ENCODE measurements at regions not wholly inside any gene's neighbourhood (a gene's known extent, or its start where the extent isn't known, plus 50 kb on each side); places are given as distances from the start of the nearest gene placed in this dataset.
"Not testable (repeated sequence)": the region's sequence is repeated elsewhere in the genome, so short reads cannot be mapped to it uniquely, and the experiment has no call there.

- TF ChIP-seq, protein P1, sequence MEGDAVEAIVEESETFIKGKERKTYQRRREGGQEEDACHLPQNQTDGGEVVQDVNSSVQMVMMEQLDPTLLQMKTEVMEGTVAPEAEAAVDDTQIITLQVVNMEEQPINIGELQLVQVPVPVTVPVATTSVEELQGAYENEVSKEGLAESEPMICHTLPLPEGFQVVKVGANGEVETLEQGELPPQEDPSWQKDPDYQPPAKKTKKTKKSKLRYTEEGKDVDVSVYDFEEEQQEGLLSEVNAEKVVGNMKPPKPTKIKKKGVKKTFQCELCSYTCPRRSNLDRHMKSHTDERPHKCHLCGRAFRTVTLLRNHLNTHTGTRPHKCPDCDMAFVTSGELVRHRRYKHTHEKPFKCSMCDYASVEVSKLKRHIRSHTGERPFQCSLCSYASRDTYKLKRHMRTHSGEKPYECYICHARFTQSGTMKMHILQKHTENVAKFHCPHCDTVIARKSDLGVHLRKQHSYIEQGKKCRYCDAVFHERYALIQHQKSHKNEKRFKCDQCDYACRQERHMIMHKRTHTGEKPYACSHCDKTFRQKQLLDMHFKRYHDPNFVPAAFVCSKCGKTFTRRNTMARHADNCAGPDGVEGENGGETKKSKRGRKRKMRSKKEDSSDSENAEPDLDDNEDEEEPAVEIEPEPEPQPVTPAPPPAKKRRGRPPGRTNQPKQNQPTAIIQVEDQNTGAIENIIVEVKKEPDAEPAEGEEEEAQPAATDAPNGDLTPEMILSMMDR (IDR thresholded peaks at IDR 0.05; ENCODE audit: extremely low read depth, insufficient read depth, missing control alignments) = no peak
- no peak for DNase-seq (ENCODE audit: low spot score)
- in situ Hi-C loops (cut with MboI; ENCODE audit: low pct_unique_long_range_greater_than_20kb, low sequenced_read_pairs, unreplicated experiment) = no loop called here
Observed at GRCh38 chr15:95149036-95149435, 917.7 kb downstream of the MCTP2 start.

DNA sequence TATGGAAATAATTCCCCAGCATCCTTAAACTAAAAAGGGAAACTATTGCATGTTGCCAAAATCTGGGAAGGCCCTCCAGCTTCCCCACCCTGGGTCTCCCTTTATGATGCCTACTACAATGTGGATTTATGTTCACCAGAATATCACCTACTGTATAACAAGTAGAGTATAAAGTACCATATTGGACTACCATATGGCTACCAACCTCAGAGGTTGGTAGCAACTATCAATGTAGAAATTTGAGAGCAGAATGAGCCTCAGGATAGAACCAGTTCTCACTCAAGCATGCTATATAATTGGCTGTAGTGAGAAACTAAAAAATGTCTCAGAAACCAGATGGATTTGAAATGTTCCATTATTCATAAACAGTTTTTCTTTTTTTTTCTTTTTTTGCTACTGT, 918.4 kb downstream of the MCTP2 start:
- TF ChIP-seq, protein P1 (IDR thresholded peaks at IDR 0.05; ENCODE audit: extremely low read depth, insufficient read depth, missing control alignments) = no peak

GRCh38 chr15:95150466-95150865, 919.1 kb downstream of the MCTP2 start:
- in situ Hi-C loops (cut with MboI; ENCODE audit: low pct_unique_long_range_greater_than_20kb, low sequenced_read_pairs, unreplicated experiment) = no loop called here
- TF ChIP-seq, protein P1 (IDR thresholded peaks at IDR 0.05; ENCODE audit: extremely low read depth, insufficient read depth, missing control alignments) = no peak
- no peak for DNase-seq (ENCODE audit: low spot score)

More for the DNA sequence above, 918.4 kb downstream of the MCTP2 start:
- no peak for DNase-seq (ENCODE audit: low spot score)
- in situ Hi-C loops (cut with MboI; ENCODE audit: low pct_unique_long_range_greater_than_20kb, low sequenced_read_pairs, unreplicated experiment) = no loop called here

DNA sequence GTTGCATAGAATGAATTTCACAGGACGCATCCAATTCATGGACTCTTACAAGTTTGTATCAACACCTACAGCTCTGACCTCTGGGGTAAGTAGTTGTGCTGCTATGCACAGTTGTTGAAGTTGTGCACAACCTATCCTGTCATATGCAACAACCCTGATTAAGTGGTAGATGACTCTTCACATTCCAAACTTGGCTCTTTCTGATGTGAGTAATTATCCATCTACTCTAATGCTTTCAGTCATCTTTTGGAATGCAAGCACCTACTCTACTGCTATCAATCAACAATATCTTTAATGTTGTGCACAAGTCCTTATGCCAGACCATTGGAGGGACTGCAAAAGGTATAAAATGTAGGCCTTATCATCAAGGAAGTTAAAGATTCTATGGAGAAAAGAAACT, 921.4 kb downstream of the MCTP2 start:
- TF ChIP-seq, protein P1 (IDR thresholded peaks at IDR 0.05; ENCODE audit: extremely low read depth, insufficient read depth, missing control alignments) = no peak
- in situ Hi-C loops (cut with MboI; ENCODE audit: low pct_unique_long_range_greater_than_20kb, low sequenced_read_pairs, unreplicated experiment) = no loop called here
- no peak for DNase-seq (ENCODE audit: low spot score)

DNA sequence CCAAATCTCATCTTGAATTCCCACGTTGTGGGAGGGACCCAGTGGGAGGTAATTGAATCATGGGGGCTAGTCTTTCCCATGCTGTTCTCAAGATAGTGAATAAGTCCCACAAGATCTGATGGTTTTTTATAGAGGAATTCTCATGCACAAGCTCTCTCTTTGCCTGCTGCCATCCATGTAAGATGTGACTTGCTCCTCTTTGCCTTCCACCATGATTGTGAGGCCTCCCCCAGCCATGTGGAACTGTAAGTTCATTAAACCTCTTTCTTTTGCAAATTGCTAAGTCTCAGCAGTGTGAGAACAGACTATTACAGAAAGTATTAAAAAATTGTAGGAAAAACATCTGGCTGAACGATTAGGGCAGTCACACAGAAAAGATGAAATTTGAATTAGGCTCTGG, 921.8 kb downstream of the MCTP2 start:
- in situ Hi-C loops (cut with MboI; ENCODE audit: low pct_unique_long_range_greater_than_20kb, low sequenced_read_pairs, unreplicated experiment); DNase-seq (ENCODE audit: low spot score): not testable (repeated sequence)

- in situ Hi-C loops (cut with MboI; ENCODE audit: low pct_unique_long_range_greater_than_20kb, low sequenced_read_pairs, unreplicated experiment) = no loop called here
- no peak for DNase-seq (ENCODE audit: low spot score)
- TF ChIP-seq, protein P1 (IDR thresholded peaks at IDR 0.05; ENCODE audit: extremely low read depth, insufficient read depth, missing control alignments) = no peak
Observed at GRCh38 chr15:95160316-95160715, 929.0 kb downstream of the MCTP2 start.

GRCh38 chr15:95162069-95162468, 930.7 kb downstream of the MCTP2 start:
- in situ Hi-C loops (cut with MboI; ENCODE audit: low pct_unique_long_range_greater_than_20kb, low sequenced_read_pairs, unreplicated experiment) = no loop called here

More at GRCh38 chr15:95162069-95162468, 930.7 kb downstream of the MCTP2 start:
- DNase-seq (ENCODE audit: low spot score) = no peak
- TF ChIP-seq, protein P1 (IDR thresholded peaks at IDR 0.05; ENCODE audit: extremely low read depth, insufficient read depth, missing control alignments) = no peak
